ENCODE measurements at regions not wholly inside any gene's neighbourhood (a gene's known extent, or its start where the extent isn't known, plus 50 kb on each side); places are given as distances from the start of the nearest gene placed in this dataset.

DNA sequence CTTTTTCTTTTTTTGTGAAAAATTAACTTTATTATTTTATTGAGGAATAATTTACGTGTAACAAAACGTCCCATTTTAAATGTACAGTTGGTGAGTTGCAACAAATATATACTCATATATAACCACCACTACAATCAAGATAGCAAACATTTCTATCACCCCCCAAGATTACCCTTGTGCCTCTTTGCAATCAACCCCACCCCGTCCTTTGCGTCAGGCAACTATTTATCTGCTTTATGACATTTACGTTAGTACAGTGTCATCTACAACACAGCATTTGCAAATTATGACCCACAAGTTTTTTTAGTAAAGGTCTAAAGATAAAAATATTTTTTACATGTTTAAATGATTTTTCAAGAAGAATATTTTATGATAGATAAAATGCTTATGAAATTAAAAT is 485.6 kb upstream of the SOX9 start:
- TF ChIP-seq EZH2 (IDR thresholded peaks at IDR 0.05; ENCODE audit: low read length) = no peak
- TF ChIP-seq, protein P1, sequence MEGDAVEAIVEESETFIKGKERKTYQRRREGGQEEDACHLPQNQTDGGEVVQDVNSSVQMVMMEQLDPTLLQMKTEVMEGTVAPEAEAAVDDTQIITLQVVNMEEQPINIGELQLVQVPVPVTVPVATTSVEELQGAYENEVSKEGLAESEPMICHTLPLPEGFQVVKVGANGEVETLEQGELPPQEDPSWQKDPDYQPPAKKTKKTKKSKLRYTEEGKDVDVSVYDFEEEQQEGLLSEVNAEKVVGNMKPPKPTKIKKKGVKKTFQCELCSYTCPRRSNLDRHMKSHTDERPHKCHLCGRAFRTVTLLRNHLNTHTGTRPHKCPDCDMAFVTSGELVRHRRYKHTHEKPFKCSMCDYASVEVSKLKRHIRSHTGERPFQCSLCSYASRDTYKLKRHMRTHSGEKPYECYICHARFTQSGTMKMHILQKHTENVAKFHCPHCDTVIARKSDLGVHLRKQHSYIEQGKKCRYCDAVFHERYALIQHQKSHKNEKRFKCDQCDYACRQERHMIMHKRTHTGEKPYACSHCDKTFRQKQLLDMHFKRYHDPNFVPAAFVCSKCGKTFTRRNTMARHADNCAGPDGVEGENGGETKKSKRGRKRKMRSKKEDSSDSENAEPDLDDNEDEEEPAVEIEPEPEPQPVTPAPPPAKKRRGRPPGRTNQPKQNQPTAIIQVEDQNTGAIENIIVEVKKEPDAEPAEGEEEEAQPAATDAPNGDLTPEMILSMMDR (optimal IDR thresholded peaks at IDR 0.05 in 1 of 3, IDR thresholded peaks at IDR 0.05 in 1 of 3, conservative IDR thresholded peaks at IDR 0.05 in 1 of 3; ENCODE audit: extremely low read depth in 1 of 3, insufficient read depth in 2 of 3, low read length in 3 of 3) = no peak

Measured in keratinocyte (primary cell).